ENCODE measurements at regions not wholly inside any gene's neighbourhood (a gene's known extent, or its start where the extent isn't known, plus 50 kb on each side); places are given as distances from the start of the nearest gene placed in this dataset.

DNA sequence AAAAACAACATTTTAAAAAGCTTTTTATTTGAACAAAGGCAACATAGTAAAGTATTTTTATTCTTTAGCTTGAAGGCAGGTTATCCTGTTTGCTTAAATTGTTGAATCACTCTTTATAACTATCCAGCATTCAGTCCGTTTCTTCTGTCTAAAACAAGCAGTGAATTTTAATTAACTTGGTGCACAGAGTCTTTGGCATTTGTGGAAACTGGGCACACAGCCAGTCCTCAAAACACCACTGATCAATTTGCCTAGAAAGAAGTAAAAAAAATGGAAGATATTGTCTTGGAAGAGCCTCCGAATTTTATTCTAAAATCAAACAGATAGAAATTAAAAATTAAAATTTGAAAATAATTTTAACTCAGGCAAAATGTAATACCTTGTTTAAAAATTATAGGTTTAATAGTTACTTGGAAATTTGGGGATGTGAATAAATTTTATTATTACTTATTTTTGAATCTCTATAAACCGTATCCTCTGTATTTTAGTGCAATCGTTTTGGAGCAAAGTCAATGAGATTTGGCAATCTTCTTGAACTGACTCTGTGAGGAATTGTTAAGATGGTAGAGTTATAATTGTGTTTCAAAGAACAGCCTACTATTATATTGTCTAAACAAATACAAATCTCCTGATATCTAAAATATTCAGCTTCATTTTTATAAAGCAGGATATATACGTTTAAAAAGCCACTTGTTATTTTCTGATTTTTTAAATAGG, 927.0 kb downstream of the SLC16A7 start:
- Mint-ChIP-seq H3K4me3 (no peak overlapping the region), H3K27me3 (no peaks in the 10 kb centered on the region), H3K4me1 (ENCODE audit: unreplicated experiment) (no peaks in the 10 kb centered on the region), H3K27ac (no peak overlapping the region), H3K9me3 (no peaks in the 10 kb centered on the region), H3K36me3 (no peaks in the 10 kb centered on the region)
- no peak for DNase-seq (ENCODE audit: extremely low spot score, unreplicated experiment)
- TF ChIP-seq, protein P1, sequence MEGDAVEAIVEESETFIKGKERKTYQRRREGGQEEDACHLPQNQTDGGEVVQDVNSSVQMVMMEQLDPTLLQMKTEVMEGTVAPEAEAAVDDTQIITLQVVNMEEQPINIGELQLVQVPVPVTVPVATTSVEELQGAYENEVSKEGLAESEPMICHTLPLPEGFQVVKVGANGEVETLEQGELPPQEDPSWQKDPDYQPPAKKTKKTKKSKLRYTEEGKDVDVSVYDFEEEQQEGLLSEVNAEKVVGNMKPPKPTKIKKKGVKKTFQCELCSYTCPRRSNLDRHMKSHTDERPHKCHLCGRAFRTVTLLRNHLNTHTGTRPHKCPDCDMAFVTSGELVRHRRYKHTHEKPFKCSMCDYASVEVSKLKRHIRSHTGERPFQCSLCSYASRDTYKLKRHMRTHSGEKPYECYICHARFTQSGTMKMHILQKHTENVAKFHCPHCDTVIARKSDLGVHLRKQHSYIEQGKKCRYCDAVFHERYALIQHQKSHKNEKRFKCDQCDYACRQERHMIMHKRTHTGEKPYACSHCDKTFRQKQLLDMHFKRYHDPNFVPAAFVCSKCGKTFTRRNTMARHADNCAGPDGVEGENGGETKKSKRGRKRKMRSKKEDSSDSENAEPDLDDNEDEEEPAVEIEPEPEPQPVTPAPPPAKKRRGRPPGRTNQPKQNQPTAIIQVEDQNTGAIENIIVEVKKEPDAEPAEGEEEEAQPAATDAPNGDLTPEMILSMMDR (conservative IDR thresholded peaks at IDR 0.05), result no peak

DNA sequence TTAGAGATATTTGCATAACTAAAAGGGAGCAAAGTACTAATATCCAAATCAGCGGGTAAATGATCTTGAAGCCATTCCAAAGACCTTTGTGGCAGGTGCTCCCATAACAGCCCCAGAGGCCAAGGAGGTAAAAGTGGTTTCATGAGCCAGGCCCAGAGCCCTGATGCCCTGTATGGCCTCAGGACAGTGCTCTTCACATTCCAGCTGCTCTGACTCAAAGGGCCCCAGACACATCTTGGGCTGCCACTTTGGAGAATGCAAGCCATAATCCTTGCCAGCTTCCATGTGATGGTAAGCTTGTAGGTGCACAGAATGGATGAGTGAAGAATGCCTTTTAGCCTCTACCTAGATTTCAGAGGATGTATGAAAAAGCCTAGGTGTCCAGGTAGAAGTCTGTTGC, 933.4 kb downstream of the SLC16A7 start:
- H3K27ac Mint-ChIP-seq, result no peak overlapping the region
- TF ChIP-seq, protein P1 (conservative IDR thresholded peaks at IDR 0.05), result no peak
- H3K9me3 Mint-ChIP-seq, result no peaks in the 10 kb centered on the region
- H3K4me1 Mint-ChIP-seq (ENCODE audit: unreplicated experiment), result no peaks in the 10 kb centered on the region
- no peak for DNase-seq (ENCODE audit: extremely low spot score, unreplicated experiment)
- no peaks in the 10 kb centered on the region for H3K36me3 Mint-ChIP-seq
- no peak overlapping the region for H3K4me3 Mint-ChIP-seq
- no peaks in the 10 kb centered on the region for H3K27me3 Mint-ChIP-seq

- H3K9me3 Mint-ChIP-seq, result no peaks in the 10 kb centered on the region
- DNase-seq (ENCODE audit: extremely low spot score, unreplicated experiment), result no peak
Measured at GRCh38 chr12:60529723-60530122, 933.9 kb downstream of the SLC16A7 start.

DNA sequence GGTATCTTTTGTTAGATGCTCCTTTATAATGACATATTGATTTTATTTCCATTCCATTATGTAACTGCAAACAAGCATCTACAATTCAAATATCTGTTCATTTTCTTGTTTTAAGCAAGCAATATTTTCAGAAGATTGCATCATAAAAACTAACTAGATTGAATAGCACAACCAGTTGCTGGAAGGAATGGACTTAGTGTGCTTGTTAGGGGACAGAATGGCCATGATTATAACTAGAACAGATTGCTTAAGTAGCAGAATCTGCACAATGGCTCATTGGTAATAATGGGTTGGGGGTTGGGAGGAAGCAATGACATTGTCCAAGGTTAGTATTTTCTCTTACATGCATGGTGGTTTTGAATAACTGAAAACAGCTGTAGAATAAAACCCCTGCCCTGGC, 939.5 kb downstream of the SLC16A7 start:
- no peaks in the 10 kb centered on the region for H3K36me3 Mint-ChIP-seq
- DNase-seq (ENCODE audit: extremely low spot score, unreplicated experiment), result no peak
- no peak overlapping the region for H3K27ac Mint-ChIP-seq
- H3K4me3 Mint-ChIP-seq, result no peak overlapping the region
- H3K9me3 Mint-ChIP-seq, result no peaks in the 10 kb centered on the region
- TF ChIP-seq, protein P1 (conservative IDR thresholded peaks at IDR 0.05), result no peak
- no peaks in the 10 kb centered on the region for H3K27me3 Mint-ChIP-seq
- H3K4me1 Mint-ChIP-seq (ENCODE audit: unreplicated experiment), result no peaks in the 10 kb centered on the region

More at GRCh38 chr12:60529723-60530122, 933.9 kb downstream of the SLC16A7 start:
- Mint-ChIP-seq H3K27ac (no peak overlapping the region), H3K36me3 (no peaks in the 10 kb centered on the region), H3K4me3 (no peak overlapping the region), H3K4me1 (ENCODE audit: unreplicated experiment) (no peaks in the 10 kb centered on the region), H3K27me3 (no peaks in the 10 kb centered on the region)
- TF ChIP-seq, protein P1 (conservative IDR thresholded peaks at IDR 0.05), result no peak

- H3K4me3 Mint-ChIP-seq, result no peak overlapping the region
- TF ChIP-seq, protein P1 (conservative IDR thresholded peaks at IDR 0.05), result no peak
- DNase-seq (ENCODE audit: extremely low spot score, unreplicated experiment), result no peak
- H3K36me3 Mint-ChIP-seq, result no peaks in the 10 kb centered on the region
- H3K27ac Mint-ChIP-seq, result no peak overlapping the region
- H3K4me1 Mint-ChIP-seq (ENCODE audit: unreplicated experiment), result no peaks in the 10 kb centered on the region
- H3K27me3 Mint-ChIP-seq, result no peaks in the 10 kb centered on the region
- no peaks in the 10 kb centered on the region for H3K9me3 Mint-ChIP-seq
Measured at GRCh38 chr12:60539592-60539991, 943.8 kb downstream of the SLC16A7 start.
